ENCODE measurements at regions not wholly inside any gene's neighbourhood (a gene's known extent, or its start where the extent isn't known, plus 50 kb on each side); places are given as distances from the start of the nearest gene placed in this dataset.

GRCh38 chr14:65958664-65959562 is 527.3 kb upstream of the CCDC196 start:
- TF ChIP-seq ESRRG (CRISPR knock-in tag; IDR thresholded peaks at IDR 0.05): no peak
- no peak for TF ChIP-seq TOX (CRISPR knock-in tag; IDR thresholded peaks at IDR 0.05; ENCODE audit: borderline replicate concordance)
- no peak for TF ChIP-seq ISL1 (CRISPR knock-in tag; IDR thresholded peaks at IDR 0.05)
- TF ChIP-seq, protein P1, sequence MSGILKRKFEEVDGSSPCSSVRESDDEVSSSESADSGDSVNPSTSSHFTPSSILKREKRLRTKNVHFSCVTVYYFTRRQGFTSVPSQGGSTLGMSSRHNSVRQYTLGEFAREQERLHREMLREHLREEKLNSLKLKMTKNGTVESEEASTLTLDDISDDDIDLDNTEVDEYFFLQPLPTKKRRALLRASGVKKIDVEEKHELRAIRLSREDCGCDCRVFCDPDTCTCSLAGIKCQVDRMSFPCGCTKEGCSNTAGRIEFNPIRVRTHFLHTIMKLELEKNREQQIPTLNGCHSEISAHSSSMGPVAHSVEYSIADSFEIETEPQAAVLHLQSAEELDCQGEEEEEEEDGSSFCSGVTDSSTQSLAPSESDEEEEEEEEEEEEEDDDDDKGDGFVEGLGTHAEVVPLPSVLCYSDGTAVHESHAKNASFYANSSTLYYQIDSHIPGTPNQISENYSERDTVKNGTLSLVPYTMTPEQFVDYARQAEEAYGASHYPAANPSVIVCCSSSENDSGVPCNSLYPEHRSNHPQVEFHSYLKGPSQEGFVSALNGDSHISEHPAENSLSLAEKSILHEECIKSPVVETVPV (CRISPR knock-in tag; IDR thresholded peaks at IDR 0.05): no peak
- TF ChIP-seq, protein P2, sequence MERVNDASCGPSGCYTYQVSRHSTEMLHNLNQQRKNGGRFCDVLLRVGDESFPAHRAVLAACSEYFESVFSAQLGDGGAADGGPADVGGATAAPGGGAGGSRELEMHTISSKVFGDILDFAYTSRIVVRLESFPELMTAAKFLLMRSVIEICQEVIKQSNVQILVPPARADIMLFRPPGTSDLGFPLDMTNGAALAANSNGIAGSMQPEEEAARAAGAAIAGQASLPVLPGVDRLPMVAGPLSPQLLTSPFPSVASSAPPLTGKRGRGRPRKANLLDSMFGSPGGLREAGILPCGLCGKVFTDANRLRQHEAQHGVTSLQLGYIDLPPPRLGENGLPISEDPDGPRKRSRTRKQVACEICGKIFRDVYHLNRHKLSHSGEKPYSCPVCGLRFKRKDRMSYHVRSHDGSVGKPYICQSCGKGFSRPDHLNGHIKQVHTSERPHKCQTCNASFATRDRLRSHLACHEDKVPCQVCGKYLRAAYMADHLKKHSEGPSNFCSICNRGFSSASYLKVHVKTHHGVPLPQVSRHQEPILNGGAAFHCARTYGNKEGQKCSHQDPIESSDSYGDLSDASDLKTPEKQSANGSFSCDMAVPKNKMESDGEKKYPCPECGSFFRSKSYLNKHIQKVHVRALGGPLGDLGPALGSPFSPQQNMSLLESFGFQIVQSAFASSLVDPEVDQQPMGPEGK (CRISPR knock-in tag; IDR thresholded peaks at IDR 0.05; ENCODE audit: borderline replicate concordance): no peak
- TF ChIP-seq CSDC2 (CRISPR knock-in tag; IDR thresholded peaks at IDR 0.05): no peak
- TF ChIP-seq RARB (CRISPR knock-in tag; IDR thresholded peaks at IDR 0.05): no peak
- no peak for TF ChIP-seq ZFP30 (CRISPR knock-in tag; IDR thresholded peaks at IDR 0.05)
- TF ChIP-seq POU6F1 (CRISPR knock-in tag; IDR thresholded peaks at IDR 0.05; ENCODE audit: borderline replicate concordance, low read depth): no peak
- TF ChIP-seq ZNF70 (CRISPR knock-in tag; IDR thresholded peaks at IDR 0.05): no peak

Measured in SK-N-SH treated with all-trans-retinoic acid at 6 μM for 48 hours (cell line).